ENCODE measurements at regions not wholly inside any gene's neighbourhood (a gene's known extent, or its start where the extent isn't known, plus 50 kb on each side); places are given as distances from the start of the nearest gene placed in this dataset.

GRCh38 chr4:173845580-173845979, 315.6 kb upstream of the HAND2 start:
- TF ChIP-seq, protein P1, sequence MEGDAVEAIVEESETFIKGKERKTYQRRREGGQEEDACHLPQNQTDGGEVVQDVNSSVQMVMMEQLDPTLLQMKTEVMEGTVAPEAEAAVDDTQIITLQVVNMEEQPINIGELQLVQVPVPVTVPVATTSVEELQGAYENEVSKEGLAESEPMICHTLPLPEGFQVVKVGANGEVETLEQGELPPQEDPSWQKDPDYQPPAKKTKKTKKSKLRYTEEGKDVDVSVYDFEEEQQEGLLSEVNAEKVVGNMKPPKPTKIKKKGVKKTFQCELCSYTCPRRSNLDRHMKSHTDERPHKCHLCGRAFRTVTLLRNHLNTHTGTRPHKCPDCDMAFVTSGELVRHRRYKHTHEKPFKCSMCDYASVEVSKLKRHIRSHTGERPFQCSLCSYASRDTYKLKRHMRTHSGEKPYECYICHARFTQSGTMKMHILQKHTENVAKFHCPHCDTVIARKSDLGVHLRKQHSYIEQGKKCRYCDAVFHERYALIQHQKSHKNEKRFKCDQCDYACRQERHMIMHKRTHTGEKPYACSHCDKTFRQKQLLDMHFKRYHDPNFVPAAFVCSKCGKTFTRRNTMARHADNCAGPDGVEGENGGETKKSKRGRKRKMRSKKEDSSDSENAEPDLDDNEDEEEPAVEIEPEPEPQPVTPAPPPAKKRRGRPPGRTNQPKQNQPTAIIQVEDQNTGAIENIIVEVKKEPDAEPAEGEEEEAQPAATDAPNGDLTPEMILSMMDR (IDR thresholded peaks at IDR 0.05), result no peak
- TF ChIP-seq POLR2A (IDR thresholded peaks at IDR 0.05), result no peak
- TF ChIP-seq POLR2AphosphoS5 (IDR thresholded peaks at IDR 0.05), result no peak
